PFSK-1 (cell line): ENCODE measurements at regions not wholly inside any gene's neighbourhood (a gene's known extent, or its start where the extent isn't known, plus 50 kb on each side); places are given as distances from the start of the nearest gene placed in this dataset.

Experiments
- FOXP2 ChIP-seq: optimal IDR thresholded peaks from 2 replicates; pipeline ENCODE3; 2011; ENCODE audit warnings: borderline replicate concordance, control low read depth, inconsistent platforms; ENCODE audit not compliant: insufficient read depth; ENCODE audit errors: extremely low read length, extremely low read depth
- POLR2AphosphoS5 ChIP-seq: IDR thresholded peaks from 2 replicates; pipeline ENCODE4 v1.6.1; 2012; ENCODE audit warnings: low read depth, mild to moderate bottlenecking, control low read depth, low read length, moderate library complexity
- REST ChIP-seq, 2 experiments: IDR thresholded peaks; 2 replicates each; pipeline versions ENCODE4 v1.6.1 to v1.8.0; 2011 to 2012; ENCODE audit warnings: low read depth in 2 of 2, low read length in 2 of 2, control low read depth in 1 of 2, inconsistent platforms in 1 of 2, mild to moderate bottlenecking in 1 of 2, moderate library complexity in 1 of 2; ENCODE audit not compliant: insufficient read depth in 1 of 2
- SIN3A ChIP-seq: IDR thresholded peaks from 2 replicates; pipeline ENCODE4 v1.6.1; 2012; ENCODE audit warnings: mild to moderate bottlenecking, low read length, moderate library complexity, borderline replicate concordance; ENCODE audit not compliant: insufficient read depth
- TAF1 ChIP-seq: IDR thresholded peaks from 2 replicates; pipeline ENCODE4 v1.6.1; 2012; ENCODE audit warnings: low read length, control low read depth, borderline replicate concordance; ENCODE audit not compliant: insufficient read depth

- no peak for TF ChIP-seq SIN3A
- no peak for TF ChIP-seq POLR2AphosphoS5
- no peak for TF ChIP-seq REST (IDR thresholded peaks at IDR 0.05; ENCODE audit: insufficient read depth in 1 of 2, low read depth in 2 of 2, low read length in 2 of 2)
- no peak for TF ChIP-seq TAF1
- no peak for TF ChIP-seq FOXP2
Observed at GRCh38 chr10:3919709-3920308, 134.8 kb upstream of the KLF6 start.

DNA sequence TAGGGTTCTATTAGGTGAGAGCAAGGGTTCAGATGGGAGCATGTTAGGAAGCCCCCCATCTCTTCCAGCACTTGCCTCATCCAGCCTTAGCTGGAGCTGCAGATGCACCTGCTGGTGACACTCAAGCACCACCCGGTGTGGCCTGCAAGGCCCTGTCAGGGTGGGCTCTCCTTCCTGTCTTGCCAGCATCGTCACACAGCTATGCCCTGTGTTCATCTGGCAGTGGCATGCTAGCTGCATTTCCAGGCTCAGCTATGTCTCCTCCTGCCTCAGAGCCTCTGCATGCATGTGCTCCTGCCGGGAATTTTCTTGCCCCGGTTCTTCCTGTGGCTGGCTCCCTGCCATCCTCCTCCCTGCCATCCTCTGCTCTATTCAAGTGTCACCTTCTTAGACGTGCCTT is 129.7 kb upstream of the KLF6 start:
- TF ChIP-seq REST (IDR thresholded peaks at IDR 0.05; ENCODE audit: insufficient read depth in 1 of 2, low read depth in 2 of 2, low read length in 2 of 2) (no peak), SIN3A (no peak), POLR2AphosphoS5 (no peak)

DNA sequence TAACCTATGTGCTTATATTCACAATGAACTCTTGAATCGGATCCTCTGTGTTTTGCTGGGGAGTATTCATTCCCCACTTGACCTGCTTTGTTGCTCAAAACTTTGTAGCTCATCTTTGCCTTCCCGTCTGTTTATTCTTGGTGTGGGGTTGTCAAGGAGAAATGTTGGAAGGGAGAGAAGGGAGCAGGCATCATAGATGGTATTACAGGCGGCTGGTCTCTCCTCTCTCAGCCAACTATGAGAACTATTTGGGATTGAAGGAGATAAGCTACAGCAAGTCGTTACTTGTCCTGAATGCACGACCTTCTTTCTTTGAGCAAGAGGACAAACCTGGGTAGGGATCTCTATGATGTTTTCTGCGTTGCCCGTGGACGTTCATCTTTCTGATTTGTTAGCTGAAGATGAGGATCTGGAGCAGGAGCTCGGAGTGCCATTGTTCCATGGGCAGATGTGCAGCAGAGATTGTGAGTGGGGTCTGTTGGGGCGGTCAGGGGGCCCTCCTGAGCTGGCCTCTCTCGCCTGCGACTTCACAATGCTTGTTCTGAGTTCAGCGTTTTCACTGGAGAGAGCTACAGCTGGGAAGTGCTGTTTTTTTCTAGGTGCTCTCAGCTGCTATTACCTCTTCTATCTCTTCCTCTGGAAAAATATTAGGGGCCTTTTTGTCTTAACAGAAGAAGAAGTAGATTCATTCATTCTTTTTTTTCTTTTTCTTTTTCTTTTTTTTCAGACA is 126.9 kb upstream of the KLF6 start:
- TF ChIP-seq TAF1, result no peak
- TF ChIP-seq SIN3A, result no peak
- TF ChIP-seq POLR2AphosphoS5, result no peak
- TF ChIP-seq REST (IDR thresholded peaks at IDR 0.05; ENCODE audit: insufficient read depth in 1 of 2, low read depth in 2 of 2, low read length in 2 of 2), result no peak
- no peak for TF ChIP-seq FOXP2

- TF ChIP-seq SIN3A, result no peak
- no peak for TF ChIP-seq TAF1
- no peak for TF ChIP-seq FOXP2
- no peak for TF ChIP-seq POLR2AphosphoS5
- no peak for TF ChIP-seq REST (IDR thresholded peaks at IDR 0.05; ENCODE audit: insufficient read depth in 1 of 2, low read depth in 2 of 2, low read length in 2 of 2)
Observed at GRCh38 chr10:3911241-3911640, 126.2 kb upstream of the KLF6 start.

DNA sequence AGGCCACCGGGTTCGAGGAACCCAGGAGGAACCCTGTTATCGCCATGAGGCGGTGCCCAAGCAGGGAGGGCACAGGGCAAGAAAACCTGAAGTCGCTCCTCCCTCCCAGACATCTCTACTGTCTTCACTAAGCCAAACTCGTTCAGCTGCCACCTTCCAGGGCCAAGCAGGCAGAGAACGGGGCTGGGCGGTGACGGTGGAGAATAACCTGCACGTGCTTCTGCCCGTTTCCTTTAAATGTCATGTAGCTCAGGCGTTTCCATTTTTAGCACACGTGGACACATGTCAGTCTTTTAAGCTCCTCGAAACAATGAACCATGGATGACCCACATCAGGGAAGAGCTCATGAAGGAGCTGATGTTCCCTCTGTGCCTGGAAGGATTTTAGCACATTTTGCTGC is 124.3 kb upstream of the KLF6 start:
- no peak for TF ChIP-seq FOXP2
- no peak for TF ChIP-seq POLR2AphosphoS5
- no peak for TF ChIP-seq SIN3A
- no peak for TF ChIP-seq REST (IDR thresholded peaks at IDR 0.05; ENCODE audit: insufficient read depth in 1 of 2, low read depth in 2 of 2, low read length in 2 of 2)
- no peak for TF ChIP-seq TAF1
